HCT116 (cell line): ENCODE measurements at regions not wholly inside any gene's neighbourhood (a gene's known extent, or its start where the extent isn't known, plus 50 kb on each side); places are given as distances from the start of the nearest gene placed in this dataset.

Experiments
- ATAC-seq: fragments of 200-7000 bp; cut with Tn5 transposase; 2 replicates; pipeline ENCODE4 v1.9.1; 2020; ENCODE audit warnings: mild to moderate bottlenecking, moderate library complexity
- BruUV-seq: library from RNA; stranded (reverse); fragments of 400-500 nt; replicated peaks from 2 replicates; lab custom pipeline; 2021; lab: Mats Ljungman, UMichigan
- CTCF ChIA-PET: fragments of 300-600 bp; sonication (Branson Sonifier 250); formaldehyde crosslinking; loops from one replicate; lab custom pipeline; 2021; ENCODE audit warnings: antibody characterized with exemption; lab: Charles Lee
- POLR2A ChIA-PET: fragments of 300-600, 350-600 bp; sonication (Branson Sonifier 250); formaldehyde crosslinking; loops from one replicate; lab custom pipeline; 2021; ENCODE audit warnings: antibody characterized with exemption; lab: Charles Lee
- RAD21 ChIA-PET, 2 experiments: fragments of 300-600 bp; sonication (Branson Sonifier 250); formaldehyde crosslinking; loops; one replicate each; lab custom pipeline; 2023; ENCODE audit warnings: low total read pairs in 2 of 2; ENCODE audit not compliant: uncharacterized antibody in 2 of 2, unreplicated experiment in 2 of 2, low non-redundant PET in 1 of 2; lab: Charles Lee
- DNase-seq: peaks from one replicate; pipeline ENCODE4 v3.0.0-alpha.2; 2010; ENCODE audit warnings: low read depth, low spot score
- H2AFZ ChIP-seq: fragments of 200-600 bp; shearing (Covaris generic), sonication (generic); 2 replicates; pipeline ENCODE4 v1.6.1; 2017; ENCODE audit warnings: low read depth, mixed run types, mixed read lengths, antibody characterized with exemption, low read length; ENCODE audit not compliant: poor library complexity, severe bottlenecking
- H3K27ac ChIP-seq: 2 replicates; pipeline ENCODE4 v1.5.1; 2012; ENCODE audit warnings: low read depth, low read length
- H3K27me3 ChIP-seq: fragments of 200-600 bp; sonication (generic); 2 replicates; pipeline ENCODE4 v1.6.1; 2016; ENCODE audit warnings: mixed run types, low read length, mixed read lengths; ENCODE audit not compliant: insufficient read depth
- H3K36me3 ChIP-seq, 2 experiments: fragments of 200-500 bp in 1 of 2; fragments of 200-600 bp in 1 of 2; sonication (Bioruptor generic) in 1 of 2; sonication (generic) in 1 of 2; 2 replicates each; pipeline versions ENCODE4 v1.5.1 to v1.6.1; 2014 to 2016; ENCODE audit warnings: low read length in 2 of 2, inconsistent platforms in 1 of 2, mixed read lengths in 1 of 2, mixed run types in 1 of 2; ENCODE audit not compliant: insufficient read depth in 2 of 2, control insufficient read depth in 1 of 2
- H3K4me1 ChIP-seq, 2 experiments: fragments of 200-600 bp in 1 of 2; sonication (generic) in 1 of 2; 2 replicates each; pipeline versions ENCODE4 v1.5.1 to v1.6.1; 2012 to 2017; ENCODE audit warnings: low read length in 2 of 2, inconsistent platforms in 1 of 2, mild to moderate bottlenecking in 1 of 2, mixed read lengths in 1 of 2, mixed run types in 1 of 2, moderate library complexity in 1 of 2; ENCODE audit not compliant: insufficient read depth in 2 of 2, control insufficient read depth in 1 of 2
- H3K4me2 ChIP-seq: fragments of 200-600 bp; sonication (generic); 2 replicates; pipeline ENCODE4 v1.6.1; 2017; ENCODE audit warnings: mixed run types, low read length, mixed read lengths
- H3K4me3 ChIP-seq, 2 experiments: fragments of 200-600 bp in 1 of 2; sonication (generic) in 1 of 2; replicated peaks in 1 of 2; 2 replicates each; pipeline ENCODE4 v1.5.1; 2011 to 2016; ENCODE audit warnings: low read length in 2 of 2, control low read depth in 1 of 2, low read depth in 1 of 2, mild to moderate bottlenecking in 1 of 2, mixed read lengths in 1 of 2, mixed run types in 1 of 2
- H3K79me2 ChIP-seq: fragments of 200-600 bp; sonication (generic); 2 replicates; pipeline ENCODE4 v1.6.1; 2017; ENCODE audit warnings: mild to moderate bottlenecking, mixed run types, low read length, moderate library complexity, mixed read lengths; ENCODE audit not compliant: insufficient read depth
- H3K9ac ChIP-seq: fragments of 200-600 bp; sonication (generic); 2 replicates; pipeline ENCODE4 v1.6.1; 2016; ENCODE audit warnings: low read length, mixed read lengths
- H3K9me2 ChIP-seq: fragments of 200-600 bp; sonication (generic), shearing (Covaris generic); 2 replicates; pipeline ENCODE4 v1.6.1; 2017; ENCODE audit warnings: mixed run types, mild to moderate bottlenecking, moderate library complexity; ENCODE audit not compliant: insufficient read depth
- H3K9me3 ChIP-seq, 2 experiments: fragments of 200-500 bp in 1 of 2; fragments of 200-600 bp in 1 of 2; sonication (Bioruptor generic) in 1 of 2; sonication (generic) in 1 of 2; 2 replicates each; pipeline ENCODE4 v1.6.1; 2014 to 2017; ENCODE audit warnings: low read length in 2 of 2, mixed read lengths in 2 of 2, inconsistent platforms in 1 of 2, low read depth in 1 of 2, mild to moderate bottlenecking in 1 of 2, mixed run types in 1 of 2, moderate library complexity in 1 of 2; ENCODE audit not compliant: control insufficient read depth in 1 of 2, insufficient read depth in 1 of 2
- H4K20me1 ChIP-seq: fragments of 200-600 bp; sonication (generic), shearing (Covaris generic); 2 replicates; pipeline ENCODE4 v1.6.1; 2017; ENCODE audit warnings: mixed run types, mild to moderate bottlenecking, moderate library complexity; ENCODE audit not compliant: insufficient read depth
- CBX3 ChIP-seq: IDR thresholded peaks from 2 replicates; pipeline ENCODE4 v1.6.1; 2012; ENCODE audit warnings: low read depth
- CEBPB ChIP-seq: IDR thresholded peaks from 2 replicates; pipeline ENCODE4 v1.6.1; 2012; ENCODE audit warnings: low read depth
- EGR1 ChIP-seq: IDR thresholded peaks from 2 replicates; pipeline ENCODE4 v1.6.1; 2012; ENCODE audit warnings: low read depth
- ELF1 ChIP-seq: IDR thresholded peaks from 2 replicates; pipeline ENCODE4 v1.6.1; 2012; ENCODE audit warnings: low read depth, borderline replicate concordance
- FOSL1 ChIP-seq: IDR thresholded peaks from 2 replicates; pipeline ENCODE4 v1.6.1; 2012; ENCODE audit warnings: low read depth
- POLR2A ChIP-seq: IDR thresholded peaks from 2 replicates; pipeline ENCODE4 v1.7.0; 2011; ENCODE audit warnings: borderline replicate concordance; ENCODE audit not compliant: insufficient read depth, insufficient read length; ENCODE audit errors: extremely low read depth
- POLR2AphosphoS5 ChIP-seq: IDR thresholded peaks from 2 replicates; pipeline ENCODE4 v1.6.1; 2011; ENCODE audit warnings: mild to moderate bottlenecking, low read depth, low read length, moderate library complexity
- RAD21 ChIP-seq: IDR thresholded peaks from 2 replicates; pipeline ENCODE4 v1.6.1; 2012; ENCODE audit warnings: low read depth, mild to moderate bottlenecking
- SIN3A ChIP-seq: IDR thresholded peaks from 2 replicates; pipeline ENCODE4 v1.6.1; 2012; ENCODE audit warnings: low read depth
- YY1 ChIP-seq: IDR thresholded peaks from 2 replicates; pipeline ENCODE4 v1.6.1; 2011; ENCODE audit warnings: low read length, low read depth, moderate library complexity, mild to moderate bottlenecking; ENCODE audit not compliant: insufficient replicate concordance; ENCODE audit errors: extremely low read depth
- ZNF274 ChIP-seq: fragments of 200-500 bp; sonication (Bioruptor generic); IDR thresholded peaks from 2 replicates; pipeline ENCODE4 v1.6.1; 2014; ENCODE audit warnings: mild to moderate bottlenecking, low read depth, low read length, inconsistent platforms
- intact Hi-C: fragments of 100-400 bp; cut with micrococcal nuclease; formaldehyde crosslinking; loops from 2 replicates; pipeline ENCODE4 v1.10.0; 2022
- TF ChIP-seq, protein P1 (sequence below), 3 experiments: fragments of 200-600 bp in 1 of 3; sonication (generic) in 1 of 3; IDR thresholded peaks in 2 of 3; conservative IDR thresholded peaks in 1 of 3; 2 replicates each; pipeline ENCODE4 v1.5.1; 2012 to 2017; ENCODE audit warnings: low read depth in 2 of 3, low read length in 2 of 3, antibody characterized with exemption in 1 of 3, borderline replicate concordance in 1 of 3, control low read depth in 1 of 3, mild to moderate bottlenecking in 1 of 3, mixed read lengths in 1 of 3, mixed run types in 1 of 3, moderate library complexity in 1 of 3; ENCODE audit not compliant: insufficient read depth in 1 of 3

DNA sequence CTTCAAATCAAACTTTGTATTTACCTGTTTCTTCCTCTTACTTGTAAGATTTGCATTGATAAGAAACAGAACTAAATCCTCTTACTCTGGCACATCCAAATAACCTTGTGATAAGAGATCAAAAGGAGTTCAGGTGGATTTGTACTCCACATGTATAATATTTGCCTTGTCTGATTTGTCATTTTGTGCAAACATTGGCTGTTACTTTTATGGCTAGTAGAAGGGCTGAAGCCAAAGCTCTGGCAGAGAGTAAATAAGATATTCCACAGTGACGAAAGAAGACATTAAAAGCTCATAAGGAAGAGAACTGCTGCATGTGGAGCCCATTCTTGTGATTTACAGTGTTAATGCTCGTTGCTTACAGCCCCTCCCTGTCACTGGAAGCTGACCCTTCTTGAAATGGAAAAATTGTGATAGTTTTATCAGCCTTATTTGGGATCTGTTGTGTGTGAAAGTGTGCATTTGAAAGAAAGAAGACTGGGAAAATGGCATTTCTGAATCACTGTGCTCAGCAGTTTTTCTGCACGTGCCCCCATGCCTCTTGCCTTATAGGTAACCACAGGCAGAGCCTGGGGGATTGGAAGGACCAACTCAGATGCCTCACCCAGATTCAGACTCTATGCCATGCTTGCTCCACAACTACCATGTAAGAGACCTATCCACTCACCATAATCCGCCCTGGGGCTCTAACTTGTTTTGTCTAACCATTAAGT is 68.2 kb downstream of the OXGR1 start:
- no peak overlapping the region for H3K9ac ChIP-seq
- no peak overlapping the region for H2AFZ ChIP-seq
- BruUV-seq, result no TSS peak
- peaks cover 26% of the 10 kb centered on the region for H3K27me3 ChIP-seq
- H3K79me2 ChIP-seq, result no peaks in the 10 kb centered on the region
- H3K4me2 ChIP-seq, result no peak overlapping the region
- H3K27ac ChIP-seq, result no peak overlapping the region
- intact Hi-C loops, result no loop called here
- H3K4me3 ChIP-seq, result no peak overlapping the region
- no peaks in the 10 kb centered on the region for H4K20me1 ChIP-seq
- ATAC-seq, result no peak
- TF ChIP-seq CEBPB (no peak), YY1 (no peak), CBX3 (no peak), POLR2A (no peak), ZNF274 (no peak), POLR2AphosphoS5 (no peak), ELF1 (no peak), EGR1 (no peak), SIN3A (no peak), RAD21 (no peak), FOSL1 (no peak)
- TF ChIP-seq, protein P1, sequence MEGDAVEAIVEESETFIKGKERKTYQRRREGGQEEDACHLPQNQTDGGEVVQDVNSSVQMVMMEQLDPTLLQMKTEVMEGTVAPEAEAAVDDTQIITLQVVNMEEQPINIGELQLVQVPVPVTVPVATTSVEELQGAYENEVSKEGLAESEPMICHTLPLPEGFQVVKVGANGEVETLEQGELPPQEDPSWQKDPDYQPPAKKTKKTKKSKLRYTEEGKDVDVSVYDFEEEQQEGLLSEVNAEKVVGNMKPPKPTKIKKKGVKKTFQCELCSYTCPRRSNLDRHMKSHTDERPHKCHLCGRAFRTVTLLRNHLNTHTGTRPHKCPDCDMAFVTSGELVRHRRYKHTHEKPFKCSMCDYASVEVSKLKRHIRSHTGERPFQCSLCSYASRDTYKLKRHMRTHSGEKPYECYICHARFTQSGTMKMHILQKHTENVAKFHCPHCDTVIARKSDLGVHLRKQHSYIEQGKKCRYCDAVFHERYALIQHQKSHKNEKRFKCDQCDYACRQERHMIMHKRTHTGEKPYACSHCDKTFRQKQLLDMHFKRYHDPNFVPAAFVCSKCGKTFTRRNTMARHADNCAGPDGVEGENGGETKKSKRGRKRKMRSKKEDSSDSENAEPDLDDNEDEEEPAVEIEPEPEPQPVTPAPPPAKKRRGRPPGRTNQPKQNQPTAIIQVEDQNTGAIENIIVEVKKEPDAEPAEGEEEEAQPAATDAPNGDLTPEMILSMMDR (IDR thresholded peaks at IDR 0.05 in 2 of 3, conservative IDR thresholded peaks at IDR 0.05 in 1 of 3; ENCODE audit: borderline replicate concordance in 1 of 3, insufficient read depth in 1 of 3, low read depth in 2 of 3, low read length in 2 of 3), result no peak
- H3K9me3 ChIP-seq, result no peaks in the 10 kb centered on the region
- no peak for DNase-seq
- no peaks in the 10 kb centered on the region for H3K9me2 ChIP-seq
- ChIA-PET RAD21 (no interaction called here), POLR2A (no interaction called here), CTCF (no interaction called here)
- no peaks in the 10 kb centered on the region for H3K36me3 ChIP-seq
- H3K4me1 ChIP-seq, result no peaks in the 10 kb centered on the region
